OCI-LY7 (cell line): ENCODE measurements at regions not wholly inside any gene's neighbourhood (a gene's known extent, or its start where the extent isn't known, plus 50 kb on each side); places are given as distances from the start of the nearest gene placed in this dataset.

Source experiments
- BruUV-seq: library from RNA; stranded (reverse); fragments of 400-500 nt; replicated peaks from 2 replicates; lab custom pipeline; 2021; lab: Mats Ljungman, UMichigan
- CTCF ChIA-PET: fragments of 300-600 bp; sonication (Branson Sonifier 250); formaldehyde crosslinking; loops from one replicate; lab custom pipeline; 2022; ENCODE audit warnings: antibody characterized with exemption; ENCODE audit not compliant: unreplicated experiment; lab: Charles Lee
- POLR2A ChIA-PET: fragments of 300-600 bp; sonication (Branson Sonifier 250); formaldehyde crosslinking; loops from one replicate; lab custom pipeline; 2022; ENCODE audit warnings: antibody characterized with exemption; lab: Charles Lee
- DNase-seq: peaks from one replicate; pipeline ENCODE4 v3.0.0-alpha.2; 2015; ENCODE audit warnings: low spot score
- H2AFZ ChIP-seq: fragments of 200-600 bp; sonication (generic), shearing (Covaris generic); 2 replicates; pipeline ENCODE4 v1.6.1; 2014; ENCODE audit warnings: mild to moderate bottlenecking, antibody characterized with exemption, low read length, moderate library complexity
- H3K27ac ChIP-seq: fragments of 200-600 bp; sonication (generic); 2 replicates; pipeline ENCODE4 v1.5.1; 2014; ENCODE audit warnings: mixed run types, low read depth, mild to moderate bottlenecking, moderate library complexity, low read length, inconsistent platforms; ENCODE audit not compliant: poor library complexity, severe bottlenecking
- H3K36me3 ChIP-seq: fragments of 200-600 bp; sonication (generic); 2 replicates; pipeline ENCODE4 v1.6.1; 2014; ENCODE audit warnings: mild to moderate bottlenecking, antibody characterized with exemption, low read length, moderate library complexity, mixed read lengths; ENCODE audit not compliant: insufficient read depth
- H3K4me1 ChIP-seq: fragments of 200-600 bp; sonication (generic); 2 replicates; pipeline ENCODE4 v1.5.1; 2014; ENCODE audit warnings: mild to moderate bottlenecking, low read length; ENCODE audit not compliant: insufficient read depth, poor library complexity, severe bottlenecking
- H3K4me2 ChIP-seq: fragments of 200-600 bp; sonication (generic); 2 replicates; pipeline ENCODE4 v1.6.1; 2014; ENCODE audit warnings: mild to moderate bottlenecking, low read length
- H3K4me3 ChIP-seq: fragments of 200-600 bp; sonication (generic); 2 replicates; pipeline ENCODE4 v1.5.1; 2014; ENCODE audit warnings: mild to moderate bottlenecking, low read depth, low read length; ENCODE audit not compliant: poor library complexity, severe bottlenecking
- H3K79me2 ChIP-seq: fragments of 200-600 bp; sonication (generic); 2 replicates; pipeline ENCODE4 v1.6.1; 2016; ENCODE audit warnings: low read depth, mild to moderate bottlenecking, low read length, moderate library complexity, mixed read lengths; ENCODE audit not compliant: insufficient read depth
- H3K9me2 ChIP-seq: fragments of 200-600 bp; sonication (generic); 2 replicates; pipeline ENCODE4 v1.6.1; 2016; ENCODE audit warnings: mild to moderate bottlenecking, low read length, mixed read lengths; ENCODE audit not compliant: insufficient read depth
- H3K9me3 ChIP-seq: fragments of 200-600 bp; sonication (generic); 2 replicates; pipeline ENCODE4 v1.6.1; 2014; ENCODE audit warnings: mild to moderate bottlenecking, mixed run types, low read length, mixed read lengths
- H4K20me1 ChIP-seq: fragments of 200-600 bp; sonication (generic); 2 replicates; pipeline ENCODE4 v1.6.1; 2014; ENCODE audit warnings: mild to moderate bottlenecking, antibody characterized with exemption, low read length, moderate library complexity, mixed read lengths; ENCODE audit not compliant: insufficient read depth
- CTCF ChIP-seq: fragments of 200-600 bp; sonication (generic); conservative IDR thresholded peaks from 2 replicates; pipeline ENCODE4 v1.5.1; 2014; ENCODE audit warnings: mild to moderate bottlenecking, antibody characterized with exemption, low read length, moderate library complexity, mixed read lengths
- EZH2phosphoT487 ChIP-seq: fragments of 200-600 bp; sonication (generic); IDR thresholded peaks from 2 replicates; pipeline ENCODE4 v1.6.1; 2018; ENCODE audit warnings: low read depth, borderline replicate concordance, mild to moderate bottlenecking, mixed run types, antibody characterized with exemption, low read length, moderate library complexity, mixed read lengths
- intact Hi-C: fragments of 100-400 bp; cut with micrococcal nuclease; formaldehyde crosslinking; loops from one replicate; pipeline ENCODE4 v1.10.0; 2022; ENCODE audit not compliant: unreplicated experiment

- H3K27ac ChIP-seq = no peak overlapping the region
- no peak overlapping the region for H3K4me3 ChIP-seq
- no peaks in the 10 kb centered on the region for H3K9me2 ChIP-seq
- no peak overlapping the region for H3K4me2 ChIP-seq
- DNase-seq = no peak
- no peaks in the 10 kb centered on the region for H3K79me2 ChIP-seq
- H3K36me3 ChIP-seq = no peaks in the 10 kb centered on the region
- H2AFZ ChIP-seq = no peak overlapping the region
- intact Hi-C loops = no loop called here
- H3K9me3 ChIP-seq = no peaks in the 10 kb centered on the region
- ChIA-PET CTCF (no interaction called here), POLR2A (interaction anchor here (0.7 kb wide), 1 partner anchor 29 kb away, joined by 3 read pairs; no protein-coding TSS in a partner anchor)
- no peaks in the 10 kb centered on the region for H4K20me1 ChIP-seq
- BruUV-seq = no TSS peak
- no peaks in the 10 kb centered on the region for H3K4me1 ChIP-seq
- no peak for TF ChIP-seq EZH2phosphoT487
- TF ChIP-seq CTCF = no peak
Observed at GRCh38 chr6:94401311-94401710, 982.0 kb upstream of the EPHA7 start.

GRCh38 chr6:94394822-94395221, 975.5 kb upstream of the EPHA7 start:
- no TSS peak for BruUV-seq

More at GRCh38 chr6:94394822-94395221, 975.5 kb upstream of the EPHA7 start:
- DNase-seq = no peak
- no peak overlapping the region for H3K4me3 ChIP-seq
- H3K79me2 ChIP-seq = no peaks in the 10 kb centered on the region
- no peak overlapping the region for H3K4me2 ChIP-seq
- intact Hi-C loops = no loop called here
- H2AFZ ChIP-seq = no peak overlapping the region
- H3K4me1 ChIP-seq = no peaks in the 10 kb centered on the region
- ChIA-PET POLR2A (no interaction called here), CTCF (no interaction called here)
- H4K20me1 ChIP-seq = no peaks in the 10 kb centered on the region
- no peaks in the 10 kb centered on the region for H3K36me3 ChIP-seq
- no peaks in the 10 kb centered on the region for H3K9me2 ChIP-seq
- H3K27ac ChIP-seq = no peak overlapping the region
- TF ChIP-seq EZH2phosphoT487 (no peak), CTCF (no peak)
- H3K9me3 ChIP-seq = no peaks in the 10 kb centered on the region
